ENCODE measurements at regions not wholly inside any gene's neighbourhood (a gene's known extent, or its start where the extent isn't known, plus 50 kb on each side); places are given as distances from the start of the nearest gene placed in this dataset.
"Not testable (repeated sequence)": the region's sequence is repeated elsewhere in the genome, so short reads cannot be mapped to it uniquely, and the experiment has no call there.

DNA sequence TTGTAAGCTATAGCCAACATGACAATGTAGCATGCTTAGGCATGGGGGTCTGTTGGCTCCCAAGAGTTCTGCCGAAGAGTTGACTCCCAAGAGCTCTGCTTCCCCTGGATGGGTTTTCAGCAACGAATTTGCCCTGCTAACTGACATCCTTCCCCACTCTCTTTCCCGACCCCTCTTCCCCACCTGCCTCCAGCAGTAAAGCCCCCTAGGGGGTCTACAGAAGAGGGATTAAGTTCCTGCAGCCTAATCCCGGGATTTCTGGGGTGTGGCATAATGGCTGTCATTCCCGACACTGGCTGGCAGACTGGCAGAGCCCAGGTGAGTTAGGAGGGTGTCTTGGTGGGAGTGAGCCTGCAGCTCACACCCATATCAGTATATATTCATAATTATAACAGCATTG is 121.0 kb upstream of the ZNF184 start:
- H3K4me3 ChIP-seq (ENCODE audit: low read depth, low read length): no peak overlapping the region
- no peak for DNase-seq (ENCODE audit: low read depth)
- TF ChIP-seq, protein P1, sequence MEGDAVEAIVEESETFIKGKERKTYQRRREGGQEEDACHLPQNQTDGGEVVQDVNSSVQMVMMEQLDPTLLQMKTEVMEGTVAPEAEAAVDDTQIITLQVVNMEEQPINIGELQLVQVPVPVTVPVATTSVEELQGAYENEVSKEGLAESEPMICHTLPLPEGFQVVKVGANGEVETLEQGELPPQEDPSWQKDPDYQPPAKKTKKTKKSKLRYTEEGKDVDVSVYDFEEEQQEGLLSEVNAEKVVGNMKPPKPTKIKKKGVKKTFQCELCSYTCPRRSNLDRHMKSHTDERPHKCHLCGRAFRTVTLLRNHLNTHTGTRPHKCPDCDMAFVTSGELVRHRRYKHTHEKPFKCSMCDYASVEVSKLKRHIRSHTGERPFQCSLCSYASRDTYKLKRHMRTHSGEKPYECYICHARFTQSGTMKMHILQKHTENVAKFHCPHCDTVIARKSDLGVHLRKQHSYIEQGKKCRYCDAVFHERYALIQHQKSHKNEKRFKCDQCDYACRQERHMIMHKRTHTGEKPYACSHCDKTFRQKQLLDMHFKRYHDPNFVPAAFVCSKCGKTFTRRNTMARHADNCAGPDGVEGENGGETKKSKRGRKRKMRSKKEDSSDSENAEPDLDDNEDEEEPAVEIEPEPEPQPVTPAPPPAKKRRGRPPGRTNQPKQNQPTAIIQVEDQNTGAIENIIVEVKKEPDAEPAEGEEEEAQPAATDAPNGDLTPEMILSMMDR (IDR thresholded peaks at IDR 0.05; ENCODE audit: insufficient read depth, low read length): no peak

DNA sequence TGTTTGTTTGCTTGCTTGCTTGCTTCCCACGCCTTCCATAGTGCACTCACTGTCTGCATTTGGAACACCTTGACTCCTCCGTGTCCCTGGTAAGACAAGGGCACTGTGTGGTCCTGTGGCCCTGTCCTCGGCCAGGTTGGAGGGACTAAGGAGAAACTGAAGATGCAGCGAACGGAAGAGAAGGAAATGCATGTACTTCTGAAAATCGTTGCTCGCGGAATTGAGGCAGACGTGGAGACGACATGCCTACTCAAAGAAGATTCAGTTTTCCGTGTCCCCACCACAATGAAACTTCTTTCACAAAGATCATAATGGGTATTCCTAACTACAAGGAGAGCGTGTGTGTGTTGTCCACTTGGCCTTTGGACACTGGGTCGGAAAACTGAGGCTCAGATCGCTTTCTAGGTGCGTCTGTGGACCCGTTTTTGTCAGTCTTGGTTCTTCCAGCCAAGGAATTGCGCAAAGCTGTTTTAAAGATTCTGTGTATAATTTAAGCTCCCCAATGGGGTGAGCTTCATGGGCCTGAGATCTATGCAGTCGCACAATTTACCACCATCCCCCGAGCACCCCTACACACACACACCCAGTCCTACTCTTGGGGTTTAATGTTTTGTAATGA is 120.4 kb upstream of the ZNF184 start:
- TF ChIP-seq, protein P1 (IDR thresholded peaks at IDR 0.05; ENCODE audit: insufficient read depth, low read length): no peak
- H3K4me3 ChIP-seq (ENCODE audit: low read depth, low read length): peak overlapping the region; percentile 45
- no peak for DNase-seq (ENCODE audit: low read depth)

DNA sequence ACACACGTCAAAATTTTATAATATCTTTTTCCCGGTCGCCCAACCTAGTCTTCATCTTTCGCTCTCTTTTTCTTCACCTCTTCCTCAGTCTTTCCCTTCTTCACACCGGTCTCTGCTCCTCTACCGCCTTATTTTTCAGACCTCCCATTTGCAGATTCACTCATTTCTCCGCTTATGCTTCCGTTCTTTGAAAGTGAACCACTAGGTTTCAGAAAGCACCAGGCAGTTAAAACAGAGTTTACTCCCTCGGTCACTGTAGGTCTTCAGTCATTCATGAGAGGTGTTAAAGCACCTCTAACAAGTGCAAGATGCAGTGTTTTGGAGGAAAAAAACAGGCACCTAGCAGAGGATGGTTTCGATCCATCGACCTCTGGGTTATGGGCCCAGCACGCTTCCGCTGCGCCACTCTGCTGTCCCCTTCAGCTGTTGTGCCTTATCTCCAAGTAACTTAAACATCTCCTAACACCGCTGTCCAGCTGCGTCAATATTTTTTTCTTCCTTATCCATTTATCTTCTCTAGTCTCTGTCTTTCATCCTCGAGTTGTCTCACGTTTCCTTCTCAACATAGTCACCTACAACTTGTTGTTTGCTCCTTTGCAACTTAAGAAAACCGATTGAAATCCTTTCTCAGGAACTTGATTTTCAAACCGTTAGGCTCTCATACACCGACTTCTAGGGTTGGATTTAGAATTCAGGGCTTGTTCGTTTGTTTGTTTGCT is 119.7 kb upstream of the ZNF184 start:
- TF ChIP-seq, protein P1 (IDR thresholded peaks at IDR 0.05; ENCODE audit: insufficient read depth, low read length): no peak
- peak; percentile 70 for DNase-seq (ENCODE audit: low read depth)
- H3K4me3 ChIP-seq (ENCODE audit: low read depth, low read length): peak overlapping the region; percentile 45

DNA sequence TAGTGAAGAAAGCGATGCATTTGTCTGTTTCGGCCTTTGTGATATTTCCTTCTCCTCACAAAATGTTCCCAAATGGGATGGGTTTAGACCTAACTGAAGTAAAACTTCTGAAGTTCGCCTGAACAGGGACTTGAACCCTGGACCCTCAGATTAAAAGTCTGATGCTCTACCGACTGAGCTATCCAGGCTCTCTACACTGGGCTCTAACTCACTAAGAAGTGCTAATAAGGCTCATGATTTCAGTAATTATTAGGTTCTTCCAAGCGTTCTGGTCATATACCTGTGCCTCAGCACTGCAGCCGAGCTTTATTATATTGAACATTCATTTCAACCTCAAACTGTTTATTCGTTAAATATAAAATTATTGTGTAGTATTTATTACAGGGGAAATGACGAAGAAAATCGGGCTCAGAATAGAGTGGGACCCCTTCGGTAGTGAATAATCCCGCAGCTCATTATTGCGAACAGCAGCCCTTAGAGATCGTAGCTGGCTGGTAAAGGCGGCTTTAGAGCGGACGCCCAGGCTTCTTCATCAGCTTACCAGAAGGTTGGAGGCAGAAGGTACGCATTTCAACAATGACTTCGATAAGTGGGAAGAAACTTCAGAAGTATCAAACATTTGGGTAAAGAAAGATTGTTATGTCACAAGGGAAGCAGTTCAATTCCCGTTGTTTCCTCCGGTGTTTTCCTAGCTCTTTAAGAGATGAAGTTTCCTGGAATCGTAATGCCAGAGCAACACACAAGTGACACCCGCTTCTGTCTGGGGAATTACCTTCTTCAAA is 119.0 kb upstream of the ZNF184 start:
- DNase-seq (ENCODE audit: low read depth): peak; percentile 35
- H3K4me3 ChIP-seq (ENCODE audit: low read depth, low read length): peak overlapping the region; percentile 44
- TF ChIP-seq, protein P1 (IDR thresholded peaks at IDR 0.05; ENCODE audit: insufficient read depth, low read length): no peak

DNA sequence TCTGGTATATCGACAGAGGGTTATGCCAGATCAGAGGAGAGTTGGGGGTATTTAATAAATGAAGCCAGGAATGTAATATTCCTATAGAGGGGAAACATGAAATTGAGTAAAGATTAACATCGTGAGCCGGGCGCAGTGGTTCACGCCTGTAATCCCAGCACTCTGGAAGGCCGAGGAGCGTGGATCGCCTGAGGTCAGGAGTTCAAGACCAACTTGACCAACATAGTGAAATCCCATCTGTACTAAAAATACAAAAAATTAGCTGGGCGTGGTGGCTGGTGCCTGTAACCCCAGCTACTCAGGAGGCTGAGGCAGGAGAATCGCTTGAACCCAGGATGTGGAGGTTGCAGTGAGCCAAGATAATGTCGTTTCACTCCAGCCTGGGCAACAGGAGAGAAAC is 112.4 kb upstream of the ZNF184 start:
- not testable (repeated sequence) for H3K4me3 ChIP-seq (ENCODE audit: low read depth, low read length); DNase-seq (ENCODE audit: low read depth)

GRCh38 chr6:27584326-27584725 is 111.4 kb upstream of the ZNF184 start:
- DNase-seq (ENCODE audit: low read depth): no peak
- TF ChIP-seq, protein P1 (IDR thresholded peaks at IDR 0.05; ENCODE audit: insufficient read depth, low read length): no peak
- no peak overlapping the region for H3K4me3 ChIP-seq (ENCODE audit: low read depth, low read length)
